Body of pancreas (tissue), 4 donors: ENCODE measurements at regions not wholly inside any gene's neighbourhood (a gene's known extent, or its start where the extent isn't known, plus 50 kb on each side); places are given as distances from the start of the nearest gene placed in this dataset.

Experiments
- ATAC-seq: fragments of 150-250 bp; one replicate; pipeline ENCODE4 v1.9.1; 2016
- DNase-seq, 4 donors: peaks; one replicate each; pipeline ENCODE4 v3.0.0-alpha.2; 2019
- H3K27ac ChIP-seq, 4 donors: fragments of 200-600 bp; sonication (generic); 1 replicate in 3 of 4; 2 replicates in 1 of 4; pipeline versions ENCODE4 v1.5.1 to v1.6.1; 2016 to 2019; ENCODE audit warnings: mild to moderate bottlenecking in 1 of 4, mixed read lengths in 1 of 4, moderate library complexity in 1 of 4
- H3K27me3 ChIP-seq, 2 donors: fragments of 200-600 bp; sonication (generic); one replicate each; pipeline ENCODE4 v1.6.0; 2016; ENCODE audit warnings: mild to moderate bottlenecking in 1 of 2
- H3K36me3 ChIP-seq, 2 donors: fragments of 200-600 bp; sonication (generic); replicated peaks in 1 of 2; 2 replicates each; pipeline ENCODE4 v1.5.1; 2016; ENCODE audit warnings: low read depth in 2 of 2; ENCODE audit not compliant: insufficient read depth in 1 of 2
- H3K4me1 ChIP-seq: fragments of 200-600 bp; sonication (generic); one replicate; pipeline ENCODE4 v1.6.0; 2016
- H3K4me3 ChIP-seq, 2 donors: fragments of 200-600 bp; sonication (generic); 1 replicate in 1 of 2; 2 replicates in 1 of 2; pipeline ENCODE4 v1.5.1; 2016 to 2019
- H3K9me3 ChIP-seq, 3 donors: fragments of 200-600 bp; sonication (generic); 1 replicate in 2 of 3; 2 replicates in 1 of 3; pipeline ENCODE4 v1.5.1; 2016
- CTCF ChIP-seq, 7 experiments: fragments of 450-650 bp in 4 of 7; fragments of 200-600 bp in 3 of 7; sonication (generic) in 3 of 7; IDR thresholded peaks; one replicate each; pipeline ENCODE4 v1.5.1; 2016 to 2019; ENCODE audit warnings: antibody characterized with exemption in 7 of 7
- POLR2A ChIP-seq, 3 donors: fragments of 450-650 bp; IDR thresholded peaks; one replicate each; pipeline ENCODE4 v1.6.1; 2016; ENCODE audit warnings: antibody characterized with exemption in 3 of 3, mild to moderate bottlenecking in 2 of 3
- WGBS, 2 donors: methylation state at CpG; one replicate each; pipeline ENCODE4 v1.1.5; 2017; 5-methylcytosine and 5-hydroxymethylcytosine counted together
- intact Hi-C: fragments of 100-400 bp; cut with DNase I; formaldehyde crosslinking; loops from one replicate; pipeline ENCODE4 v1.15.1; 2023

GRCh38 chr10:78624791-78625190, 444.0 kb upstream of the ZMIZ1 start:
- 63 to 72% methylated on average over 1 to 2 of the region's 2 CpGs for WGBS, 2 donors
- no peak overlapping the region for H3K27ac ChIP-seq
- no peak for DNase-seq

GRCh38 chr10:78626471-78626870, 442.3 kb upstream of the ZMIZ1 start:
- peaks cover 11% of the 10 kb centered on the region for H3K4me1 ChIP-seq
- no peaks in the 10 kb centered on the region for H3K36me3 ChIP-seq
- H3K27me3 ChIP-seq: no peaks in the 10 kb centered on the region
- WGBS, 2 donors: 64 to 78% methylated on average over 5 to 10 of the region's 10 CpGs
- intact Hi-C loops: no loop called here
- DNase-seq: no peak
- H3K4me3 ChIP-seq: no peak overlapping the region
- no peak overlapping the region for H3K27ac ChIP-seq
- TF ChIP-seq POLR2A (IDR thresholded peaks at IDR 0.05): no peak
- TF ChIP-seq CTCF (IDR thresholded peaks at IDR 0.05): no peak
- no peaks in the 10 kb centered on the region for H3K9me3 ChIP-seq
- no peak for ATAC-seq

More at GRCh38 chr10:78624791-78625190, 444.0 kb upstream of the ZMIZ1 start:
- H3K4me3 ChIP-seq: no peak overlapping the region
- no peaks in the 10 kb centered on the region for H3K36me3 ChIP-seq
- no peaks in the 10 kb centered on the region for H3K27me3 ChIP-seq
- TF ChIP-seq POLR2A (IDR thresholded peaks at IDR 0.05) (no peak), CTCF (IDR thresholded peaks at IDR 0.05) (no peak)
- H3K9me3 ChIP-seq: no peaks in the 10 kb centered on the region
- H3K4me1 ChIP-seq: peaks cover 13% of the 10 kb centered on the region
- ATAC-seq: no peak
- intact Hi-C loops: no loop called here

GRCh38 chr10:78627254-78627795, 441.4 kb upstream of the ZMIZ1 start:
- no peak for DNase-seq
- H3K27ac ChIP-seq: no peak overlapping the region

GRCh38 chr10:78628976-78629375, 439.8 kb upstream of the ZMIZ1 start:
- Histone ChIP-seq H3K9me3 (no peaks in the 10 kb centered on the region), H3K27ac (no peak overlapping the region), H3K36me3 (no peaks in the 10 kb centered on the region), H3K4me1 (peaks cover under 1% of the 10 kb centered on the region), H3K4me3 (no peak overlapping the region), H3K27me3 (no peaks in the 10 kb centered on the region)
- no peak for DNase-seq
- TF ChIP-seq POLR2A (IDR thresholded peaks at IDR 0.05) (no peak), CTCF (IDR thresholded peaks at IDR 0.05) (no peak)
- 84 to 90% methylated on average over 8 of the region's 8 CpGs for WGBS, 2 donors
- intact Hi-C loops: no loop called here
- no peak for ATAC-seq

More at GRCh38 chr10:78627254-78627795, 441.4 kb upstream of the ZMIZ1 start:
- WGBS, 2 donors: 85 to 92% methylated on average over 3 of the region's 3 CpGs
- H3K27me3 ChIP-seq: no peaks in the 10 kb centered on the region
- no peak overlapping the region for H3K4me3 ChIP-seq
- ATAC-seq: no peak
- H3K9me3 ChIP-seq: no peaks in the 10 kb centered on the region
- no peaks in the 10 kb centered on the region for H3K36me3 ChIP-seq
- intact Hi-C loops: no loop called here
- peaks cover 6% of the 10 kb centered on the region for H3K4me1 ChIP-seq
- no peak for TF ChIP-seq CTCF (IDR thresholded peaks at IDR 0.05)
- no peak for TF ChIP-seq POLR2A (IDR thresholded peaks at IDR 0.05)

- Histone ChIP-seq H3K4me3 (no peak overlapping the region), H3K27ac (no peak overlapping the region), H3K9me3 (no peaks in the 10 kb centered on the region), H3K36me3 (no peaks in the 10 kb centered on the region), H3K4me1 (peaks cover 7% of the 10 kb centered on the region), H3K27me3 (no peaks in the 10 kb centered on the region)
- 80 to 88% methylated on average over 11 of the region's 11 CpGs for WGBS, 2 donors
- intact Hi-C loops: no loop called here
- TF ChIP-seq POLR2A (IDR thresholded peaks at IDR 0.05): no peak
- TF ChIP-seq CTCF (IDR thresholded peaks at IDR 0.05): no peak
- ATAC-seq: no peak
- DNase-seq: no peak
Observed at GRCh38 chr10:78629773-78630172, 439.0 kb upstream of the ZMIZ1 start.
